Glutamatergic neuron (in vitro differentiated cells): ENCODE measurements at regions not wholly inside any gene's neighbourhood (a gene's known extent, or its start where the extent isn't known, plus 50 kb on each side); places are given as distances from the start of the nearest gene placed in this dataset.

Source experiments
- DNase-seq: peaks from one replicate; pipeline ENCODE4 v3.0.0; 2022
- H3K27ac Mint-ChIP-seq: one replicate; pipeline ENCODE4 v1.8.0; 2020; ENCODE audit warnings: mild to moderate bottlenecking, mixed read lengths, inconsistent platforms; ENCODE audit not compliant: unreplicated experiment
- H3K27me3 Mint-ChIP-seq: one replicate; pipeline ENCODE4 v1.8.0; 2020; ENCODE audit warnings: mild to moderate bottlenecking, moderate library complexity, mixed read lengths, inconsistent platforms; ENCODE audit not compliant: unreplicated experiment
- H3K36me3 Mint-ChIP-seq: one replicate; pipeline ENCODE4 v1.8.0; 2020; ENCODE audit warnings: mild to moderate bottlenecking, mixed read lengths, inconsistent platforms; ENCODE audit not compliant: unreplicated experiment
- H3K4me1 Mint-ChIP-seq: one replicate; pipeline ENCODE4 v1.8.0; 2020; ENCODE audit warnings: mild to moderate bottlenecking, low read depth, mixed read lengths, inconsistent platforms; ENCODE audit not compliant: unreplicated experiment
- H3K4me3 Mint-ChIP-seq: one replicate; pipeline ENCODE4 v1.8.0; 2020; ENCODE audit warnings: mild to moderate bottlenecking, mixed read lengths, inconsistent platforms; ENCODE audit not compliant: unreplicated experiment
- H3K9me3 Mint-ChIP-seq: one replicate; pipeline ENCODE4 v1.8.0; 2020; ENCODE audit warnings: mild to moderate bottlenecking, moderate library complexity, mixed read lengths, inconsistent platforms; ENCODE audit not compliant: unreplicated experiment
- CTCF ChIP-seq: fragments of 200-600 bp; sonication (generic); IDR thresholded peaks from one replicate; pipeline ENCODE4 v1.5.0; 2021; ENCODE audit not compliant: partially characterized antibody, unreplicated experiment

- H3K36me3 Mint-ChIP-seq, result no peaks in the 10 kb centered on the region
- TF ChIP-seq CTCF, result no peak
- no peaks in the 10 kb centered on the region for H3K27me3 Mint-ChIP-seq
- no peak overlapping the region for H3K4me3 Mint-ChIP-seq
- DNase-seq, result no peak
- H3K9me3 Mint-ChIP-seq, result no peaks in the 10 kb centered on the region
- H3K27ac Mint-ChIP-seq, result no peak overlapping the region
- H3K4me1 Mint-ChIP-seq, result no peaks in the 10 kb centered on the region
These were observed 75.3 kb upstream of the DDX18 start for GRCh38 chr2:117738991-117739839.

- Mint-ChIP-seq H3K4me1 (no peaks in the 10 kb centered on the region), H3K27me3 (peaks cover 3% of the 10 kb centered on the region), H3K27ac (no peak overlapping the region), H3K4me3 (no peak overlapping the region), H3K9me3 (peaks cover 3% of the 10 kb centered on the region), H3K36me3 (no peaks in the 10 kb centered on the region)
- no peak for DNase-seq
- TF ChIP-seq CTCF, result no peak
These were observed 69.0 kb upstream of the DDX18 start for GRCh38 chr2:117745537-117745936.

GRCh38 chr2:117755768-117756167 is 58.7 kb upstream of the DDX18 start:
- TF ChIP-seq CTCF, result no peak
- no peak for DNase-seq
- H3K27ac Mint-ChIP-seq, result no peak overlapping the region
- no peaks in the 10 kb centered on the region for H3K9me3 Mint-ChIP-seq
- no peaks in the 10 kb centered on the region for H3K36me3 Mint-ChIP-seq
- no peak overlapping the region for H3K4me3 Mint-ChIP-seq
- H3K27me3 Mint-ChIP-seq, result no peaks in the 10 kb centered on the region
- H3K4me1 Mint-ChIP-seq, result no peaks in the 10 kb centered on the region

GRCh38 chr2:117760916-117761315 is 53.6 kb upstream of the DDX18 start:
- H3K4me1 Mint-ChIP-seq, result no peaks in the 10 kb centered on the region
- no peak overlapping the region for H3K27ac Mint-ChIP-seq
- no peaks in the 10 kb centered on the region for H3K9me3 Mint-ChIP-seq
- no peak for DNase-seq
- H3K36me3 Mint-ChIP-seq, result no peaks in the 10 kb centered on the region
- no peak overlapping the region for H3K4me3 Mint-ChIP-seq
- H3K27me3 Mint-ChIP-seq, result no peaks in the 10 kb centered on the region
- TF ChIP-seq CTCF, result no peak

- Mint-ChIP-seq H3K36me3 (no peaks in the 10 kb centered on the region), H3K9me3 (no peaks in the 10 kb centered on the region), H3K27me3 (no peaks in the 10 kb centered on the region), H3K4me3 (no peak overlapping the region), H3K27ac (no peak overlapping the region), H3K4me1 (no peaks in the 10 kb centered on the region)
- no peak for DNase-seq
- TF ChIP-seq CTCF, result no peak
These were observed 52.0 kb upstream of the DDX18 start for GRCh38 chr2:117762454-117762853.
